ENCODE measurements at regions not wholly inside any gene's neighbourhood (a gene's known extent, or its start where the extent isn't known, plus 50 kb on each side); places are given as distances from the start of the nearest gene placed in this dataset.
"Not testable (repeated sequence)": the region's sequence is repeated elsewhere in the genome, so short reads cannot be mapped to it uniquely, and the experiment has no call there.

- Histone ChIP-seq H3K27ac (no peak overlapping the region), H3K36me3 (no peaks in the 10 kb centered on the region), H3K9me3 (no peaks in the 10 kb centered on the region), H3K4me3 (no peak overlapping the region), H3K27me3 (no peaks in the 10 kb centered on the region), H3K4me1 (peaks cover 0 to 2% (median 0%) of the 10 kb centered on the region in 12 donors)
- WGBS, 4 donors: 73 to 91% (median 84%) methylated on average over 4 of the region's 4 CpGs
- no peak for ATAC-seq
- intact Hi-C loops (cut with DNase I): loop anchor here in 1 of 10 donors (10.0 kb wide), 1 partner anchor 49 kb away; no protein-coding TSS in a partner anchor
- no peak for TF ChIP-seq POLR2A (IDR thresholded peaks at IDR 0.05)
- TF ChIP-seq, protein P1, sequence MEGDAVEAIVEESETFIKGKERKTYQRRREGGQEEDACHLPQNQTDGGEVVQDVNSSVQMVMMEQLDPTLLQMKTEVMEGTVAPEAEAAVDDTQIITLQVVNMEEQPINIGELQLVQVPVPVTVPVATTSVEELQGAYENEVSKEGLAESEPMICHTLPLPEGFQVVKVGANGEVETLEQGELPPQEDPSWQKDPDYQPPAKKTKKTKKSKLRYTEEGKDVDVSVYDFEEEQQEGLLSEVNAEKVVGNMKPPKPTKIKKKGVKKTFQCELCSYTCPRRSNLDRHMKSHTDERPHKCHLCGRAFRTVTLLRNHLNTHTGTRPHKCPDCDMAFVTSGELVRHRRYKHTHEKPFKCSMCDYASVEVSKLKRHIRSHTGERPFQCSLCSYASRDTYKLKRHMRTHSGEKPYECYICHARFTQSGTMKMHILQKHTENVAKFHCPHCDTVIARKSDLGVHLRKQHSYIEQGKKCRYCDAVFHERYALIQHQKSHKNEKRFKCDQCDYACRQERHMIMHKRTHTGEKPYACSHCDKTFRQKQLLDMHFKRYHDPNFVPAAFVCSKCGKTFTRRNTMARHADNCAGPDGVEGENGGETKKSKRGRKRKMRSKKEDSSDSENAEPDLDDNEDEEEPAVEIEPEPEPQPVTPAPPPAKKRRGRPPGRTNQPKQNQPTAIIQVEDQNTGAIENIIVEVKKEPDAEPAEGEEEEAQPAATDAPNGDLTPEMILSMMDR (IDR thresholded peaks at IDR 0.05): no peak
- no peak for DNase-seq
These were observed 60.7 kb upstream of the ATP2B4 start for GRCh38 chr1:203565981-203566380.

GRCh38 chr1:203566966-203567365 is 59.7 kb upstream of the ATP2B4 start:
- not testable (repeated sequence) for H3K4me3 ChIP-seq, H3K27ac ChIP-seq, H3K4me1 ChIP-seq, H3K27me3 ChIP-seq, ATAC-seq, DNase-seq, H3K36me3 ChIP-seq, H3K9me3 ChIP-seq
- WGBS, 4 donors: 90 to 98% (median 95%) methylated on average over 11 of the region's 11 CpGs
- intact Hi-C loops (cut with DNase I): loop anchor here in 1 of 10 donors (10.0 kb wide), 1 partner anchor 48 kb away; no protein-coding TSS in a partner anchor

DNA sequence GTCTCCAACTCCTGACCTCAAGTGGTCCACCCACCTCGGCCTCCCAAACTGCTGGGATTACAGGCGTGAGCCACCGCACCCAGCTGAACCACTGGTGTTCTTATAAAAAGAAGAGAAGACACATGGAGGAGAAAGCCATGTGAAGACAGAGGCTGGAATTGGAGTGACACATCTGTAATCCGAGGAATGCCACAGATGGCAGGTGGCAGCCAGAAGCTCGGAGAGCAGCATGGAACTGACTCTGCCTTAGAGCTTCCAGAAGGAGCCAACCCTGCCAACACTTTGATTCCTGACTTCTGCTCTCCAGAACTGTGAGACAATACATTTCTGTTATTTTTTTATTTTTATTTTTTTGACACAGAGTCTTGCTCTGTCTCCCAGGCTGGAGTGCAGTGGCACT is 59.0 kb upstream of the ATP2B4 start:
- no peak for ATAC-seq
- H3K36me3 ChIP-seq: no peaks in the 10 kb centered on the region
- intact Hi-C loops (cut with DNase I): loop anchor here in 1 of 10 donors (10.0 kb wide), 1 partner anchor 47 kb away; no protein-coding TSS in a partner anchor
- WGBS, 4 donors: 90 to 95% (median 94%) methylated on average over 5 of the region's 5 CpGs
- no peaks in the 10 kb centered on the region for H3K4me1 ChIP-seq
- TF ChIP-seq, protein P1 (IDR thresholded peaks at IDR 0.05): no peak
- no peak for TF ChIP-seq POLR2A (IDR thresholded peaks at IDR 0.05)
- DNase-seq: no peak
- H3K27me3 ChIP-seq: no peaks in the 10 kb centered on the region
- H3K4me3 ChIP-seq: no peak overlapping the region
- H3K9me3 ChIP-seq: no peaks in the 10 kb centered on the region
- no peak overlapping the region for H3K27ac ChIP-seq

DNA sequence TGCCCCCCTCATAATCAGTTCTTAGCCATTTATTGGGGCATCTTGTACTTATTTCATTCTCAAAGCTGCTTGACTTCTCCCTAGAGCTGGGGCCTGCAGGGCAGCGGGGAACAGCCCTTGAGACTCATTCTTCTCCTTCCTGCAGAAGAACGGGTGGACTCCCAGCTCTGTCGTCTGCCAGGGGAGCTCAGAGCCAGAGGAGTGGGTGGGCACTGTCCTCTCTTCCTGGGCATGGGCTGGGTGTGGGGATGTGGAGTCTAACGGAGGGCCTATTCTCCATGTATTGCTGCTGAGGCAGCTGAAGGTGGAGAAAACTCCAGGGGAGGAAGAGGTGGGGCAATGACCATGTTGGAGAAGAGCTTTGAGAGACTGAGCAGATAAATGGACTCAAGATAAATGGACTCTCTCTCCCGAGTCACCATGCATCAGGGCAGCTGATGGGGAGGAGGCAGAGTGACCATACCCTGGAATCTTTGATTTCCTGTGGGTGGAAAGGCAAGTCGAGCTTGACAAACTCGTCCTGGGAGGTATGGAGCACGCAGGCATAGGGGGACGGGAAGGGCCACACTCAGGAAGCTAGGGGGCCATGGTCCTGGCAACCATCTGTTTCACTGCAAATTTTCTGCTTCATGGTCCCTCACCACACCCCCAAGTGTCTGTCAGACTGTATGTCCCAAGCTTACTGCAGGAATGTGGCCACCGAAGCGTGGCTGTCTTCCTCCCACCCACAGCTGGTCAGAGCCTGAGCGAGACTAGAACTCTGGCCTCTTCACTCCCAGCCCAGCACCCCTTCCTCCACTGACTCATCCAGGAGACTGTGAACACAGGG is 56.9 kb upstream of the ATP2B4 start:
- no peak overlapping the region for H3K27ac ChIP-seq
- intact Hi-C loops (cut with DNase I): loop anchor here in 1 of 10 donors (10.0 kb wide), 1 partner anchor 45 kb away; no protein-coding TSS in a partner anchor
- ATAC-seq (no peak), DNase-seq (no peak)
- no peak for TF ChIP-seq POLR2A (IDR thresholded peaks at IDR 0.05)
- TF ChIP-seq, protein P1 (IDR thresholded peaks at IDR 0.05): no peak
- no peak overlapping the region for H3K4me3 ChIP-seq
- H3K36me3 ChIP-seq: no peaks in the 10 kb centered on the region
- no peaks in the 10 kb centered on the region for H3K9me3 ChIP-seq
- no peaks in the 10 kb centered on the region for H3K4me1 ChIP-seq
- 75 to 89% (median 82%) methylated on average over 12 of the region's 12 CpGs for WGBS, 4 donors
- H3K27me3 ChIP-seq: no peaks in the 10 kb centered on the region
